ENCODE measurements at regions not wholly inside any gene's neighbourhood (a gene's known extent, or its start where the extent isn't known, plus 50 kb on each side); places are given as distances from the start of the nearest gene placed in this dataset.

- TF ChIP-seq SPI1 (IDR thresholded peaks at IDR 0.05; ENCODE audit: low read depth, low read length) (no peak), PAX5 (IDR thresholded peaks at IDR 0.05; ENCODE audit: insufficient read depth, low read length, severe bottlenecking) (no peak), POLR2AphosphoS5 (IDR thresholded peaks at IDR 0.05; ENCODE audit: low read depth, low read length) (no peak), TAF1 (IDR thresholded peaks at IDR 0.05; ENCODE audit: low read depth, low read length) (no peak)
Measured at GRCh38 chr3:21877214-21877754, 126.3 kb upstream of the ZNF385D start.

All from GM12891 (cell line).